ENCODE measurements at regions not wholly inside any gene's neighbourhood (a gene's known extent, or its start where the extent isn't known, plus 50 kb on each side); places are given as distances from the start of the nearest gene placed in this dataset.

DNA sequence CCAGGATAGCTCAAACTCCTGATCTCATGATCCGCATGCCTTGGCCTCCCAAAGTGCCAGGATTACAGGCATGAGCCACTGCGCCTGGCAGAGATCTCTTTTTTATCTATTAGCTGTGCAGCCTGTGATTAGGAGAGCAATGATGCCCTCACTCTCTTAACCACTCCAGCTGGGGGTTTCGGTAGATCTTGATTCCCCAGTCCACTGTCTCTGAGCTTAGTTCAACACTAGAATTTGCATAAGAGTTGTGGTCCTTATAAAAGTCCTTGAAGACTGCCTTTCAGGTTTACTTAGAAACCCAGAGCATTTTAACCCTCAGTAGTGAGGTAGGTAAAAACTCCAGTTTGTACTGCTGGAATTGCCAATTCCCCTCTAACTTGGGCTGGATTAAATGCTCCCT lies 283.3 kb upstream of the RBMY1B start:
- TF ChIP-seq, protein P1, sequence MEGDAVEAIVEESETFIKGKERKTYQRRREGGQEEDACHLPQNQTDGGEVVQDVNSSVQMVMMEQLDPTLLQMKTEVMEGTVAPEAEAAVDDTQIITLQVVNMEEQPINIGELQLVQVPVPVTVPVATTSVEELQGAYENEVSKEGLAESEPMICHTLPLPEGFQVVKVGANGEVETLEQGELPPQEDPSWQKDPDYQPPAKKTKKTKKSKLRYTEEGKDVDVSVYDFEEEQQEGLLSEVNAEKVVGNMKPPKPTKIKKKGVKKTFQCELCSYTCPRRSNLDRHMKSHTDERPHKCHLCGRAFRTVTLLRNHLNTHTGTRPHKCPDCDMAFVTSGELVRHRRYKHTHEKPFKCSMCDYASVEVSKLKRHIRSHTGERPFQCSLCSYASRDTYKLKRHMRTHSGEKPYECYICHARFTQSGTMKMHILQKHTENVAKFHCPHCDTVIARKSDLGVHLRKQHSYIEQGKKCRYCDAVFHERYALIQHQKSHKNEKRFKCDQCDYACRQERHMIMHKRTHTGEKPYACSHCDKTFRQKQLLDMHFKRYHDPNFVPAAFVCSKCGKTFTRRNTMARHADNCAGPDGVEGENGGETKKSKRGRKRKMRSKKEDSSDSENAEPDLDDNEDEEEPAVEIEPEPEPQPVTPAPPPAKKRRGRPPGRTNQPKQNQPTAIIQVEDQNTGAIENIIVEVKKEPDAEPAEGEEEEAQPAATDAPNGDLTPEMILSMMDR (IDR thresholded peaks at IDR 0.05), result no peak
- TF ChIP-seq POLR2A (IDR thresholded peaks at IDR 0.05), result no peak
